Ishikawa (cell line): ENCODE measurements at regions not wholly inside any gene's neighbourhood (a gene's known extent, or its start where the extent isn't known, plus 50 kb on each side); places are given as distances from the start of the nearest gene placed in this dataset.

Source experiments
- CEBPB ChIP-seq: IDR thresholded peaks from 2 replicates; pipeline ENCODE4 v1.6.1; 2012
- EGR1 ChIP-seq: IDR thresholded peaks from 2 replicates; pipeline ENCODE4 v1.6.1; 2012
- EP300 ChIP-seq: IDR thresholded peaks from 2 replicates; pipeline ENCODE4 v1.6.1; 2012; ENCODE audit warnings: borderline replicate concordance
- MAX ChIP-seq: IDR thresholded peaks from 2 replicates; pipeline ENCODE4 v1.6.1; 2012
- REST ChIP-seq: IDR thresholded peaks from 2 replicates; pipeline ENCODE4 v1.6.1; 2012; ENCODE audit warnings: low read depth, mild to moderate bottlenecking
- YY1 ChIP-seq: IDR thresholded peaks from 2 replicates; pipeline ENCODE4 v1.6.1; 2012; ENCODE audit warnings: low read depth
- ZBTB7A ChIP-seq: IDR thresholded peaks from 2 replicates; pipeline ENCODE4 v1.6.1; 2012; ENCODE audit warnings: low read depth

- TF ChIP-seq CEBPB (no peak), MAX (no peak), EGR1 (no peak), YY1 (no peak), REST (no peak), ZBTB7A (no peak), EP300 (no peak)
Observed at GRCh38 chr4:132328761-132329160, 820.3 kb upstream of the PCDH10 start.
